HG02970 (cell line): ENCODE measurements at regions not wholly inside any gene's neighbourhood (a gene's known extent, or its start where the extent isn't known, plus 50 kb on each side); places are given as distances from the start of the nearest gene placed in this dataset.

Experiments
- ATAC-seq: cut with Tn5 transposase; IDR thresholded peaks from one replicate; pipeline ENCODE4 v1.9.1; 2021; ENCODE audit warnings: mild to moderate bottlenecking, moderate library complexity, moderate number of reproducible peaks; ENCODE audit not compliant: unreplicated experiment, low FRiP score

GRCh38 chr12:24198070-24198469 is 248.6 kb upstream of the SOX5 start:
- ATAC-seq, result no peak

DNA sequence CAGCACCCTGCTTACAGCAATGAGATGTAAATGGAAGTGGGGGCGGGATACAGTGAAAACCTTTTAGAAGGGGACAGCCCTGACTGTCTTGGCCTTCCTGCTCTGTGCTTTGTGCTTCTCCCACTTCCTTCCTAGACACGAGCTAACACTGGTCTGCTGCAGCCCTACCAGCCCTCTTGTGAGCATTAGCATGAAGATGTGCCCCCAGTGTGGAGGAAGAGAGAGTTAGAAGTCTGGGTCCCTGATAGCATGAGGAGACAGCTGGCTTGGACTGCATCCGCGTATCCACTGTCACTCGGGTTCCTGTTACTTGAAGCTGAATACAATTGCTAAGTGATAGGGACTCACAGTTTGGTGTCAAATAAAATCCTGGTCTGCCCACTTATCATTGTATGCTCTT is 248.1 kb upstream of the SOX5 start:
- no peak for ATAC-seq

DNA sequence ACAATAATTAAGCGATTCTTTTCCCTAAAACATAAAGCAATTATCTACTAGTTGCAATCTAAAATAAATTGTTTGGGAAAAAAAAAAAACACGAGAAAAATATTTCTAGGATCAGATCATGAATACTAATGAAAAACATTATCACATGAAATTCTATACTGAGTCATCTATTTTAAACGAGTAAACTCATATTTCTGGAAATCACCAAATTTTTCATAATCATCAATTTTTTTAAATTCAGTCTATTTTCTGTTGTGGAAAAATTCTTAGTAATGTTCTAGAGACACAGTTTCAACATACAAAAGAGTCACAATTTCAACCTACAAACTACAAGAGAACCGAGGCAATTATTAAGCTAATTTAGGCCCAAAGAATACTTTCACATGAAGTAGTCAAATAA is 245.6 kb upstream of the SOX5 start:
- no peak for ATAC-seq

DNA sequence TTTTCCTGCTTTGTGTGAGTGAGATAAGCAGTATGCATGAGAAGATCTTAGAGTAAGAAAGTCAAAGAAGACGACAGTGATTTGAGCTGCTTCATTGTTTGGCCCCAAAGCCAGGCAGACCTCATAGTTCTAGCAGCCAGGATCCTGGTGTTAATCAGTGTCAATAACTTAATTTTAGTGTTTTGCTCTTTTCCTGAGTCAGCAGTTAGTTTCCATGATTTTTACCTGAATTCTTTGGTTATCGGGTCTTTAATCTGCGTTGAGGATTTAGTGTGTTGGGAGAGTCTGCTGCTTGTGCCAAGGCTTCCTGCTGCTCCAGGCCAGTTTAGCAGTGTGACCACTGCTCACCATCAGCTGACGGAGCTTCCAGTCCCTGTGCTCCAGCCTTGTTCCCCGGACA is 241.6 kb upstream of the SOX5 start:
- ATAC-seq, result no peak

- no peak for ATAC-seq
These were observed 236.3 kb upstream of the SOX5 start for GRCh38 chr12:24185782-24186181.

- ATAC-seq, result peak; percentile 76
These were observed 228.4 kb upstream of the SOX5 start for GRCh38 chr12:24177889-24178288.

DNA sequence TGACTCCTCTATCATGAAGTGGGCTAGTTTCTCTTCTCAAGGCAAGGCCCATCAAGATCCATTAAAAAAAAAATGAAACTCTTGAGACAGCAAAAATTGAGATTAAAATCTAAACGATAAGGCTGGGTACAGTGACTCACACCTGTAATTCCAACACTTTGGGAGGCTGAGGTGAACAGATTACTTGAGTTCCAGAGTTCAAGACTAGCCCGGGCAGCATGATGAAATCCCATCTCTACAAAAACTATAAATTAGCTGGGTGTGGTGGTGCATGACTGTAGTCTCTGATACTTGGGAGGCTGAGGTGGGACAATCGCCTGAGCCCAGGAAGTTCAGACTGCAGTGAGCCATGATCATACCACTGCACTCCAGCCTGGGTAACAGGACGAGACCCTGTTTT is 226.5 kb upstream of the SOX5 start:
- ATAC-seq, result no peak

DNA sequence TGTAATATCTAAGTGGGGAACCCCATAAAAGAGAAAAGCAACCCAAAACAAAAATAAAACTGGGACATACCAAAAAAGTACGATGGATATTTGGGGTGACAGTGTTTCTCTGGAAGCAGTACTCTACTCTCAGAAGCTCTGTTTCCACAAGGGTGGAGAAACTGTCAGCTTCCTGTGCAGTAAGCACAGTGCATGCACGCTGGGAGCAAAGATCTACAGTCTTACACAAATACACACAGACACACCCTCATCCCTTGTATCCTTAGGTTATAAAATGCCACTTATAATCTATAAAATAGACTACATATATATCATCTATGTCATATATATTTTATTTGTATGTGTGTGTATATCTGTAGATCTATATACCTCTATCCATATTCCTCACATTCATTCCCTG is 225.8 kb upstream of the SOX5 start:
- ATAC-seq, result no peak

- ATAC-seq, result no peak
These were observed 223.6 kb upstream of the SOX5 start for GRCh38 chr12:24173067-24173466.

GRCh38 chr12:24172773-24173066 is 223.2 kb upstream of the SOX5 start:
- ATAC-seq, result no peak

DNA sequence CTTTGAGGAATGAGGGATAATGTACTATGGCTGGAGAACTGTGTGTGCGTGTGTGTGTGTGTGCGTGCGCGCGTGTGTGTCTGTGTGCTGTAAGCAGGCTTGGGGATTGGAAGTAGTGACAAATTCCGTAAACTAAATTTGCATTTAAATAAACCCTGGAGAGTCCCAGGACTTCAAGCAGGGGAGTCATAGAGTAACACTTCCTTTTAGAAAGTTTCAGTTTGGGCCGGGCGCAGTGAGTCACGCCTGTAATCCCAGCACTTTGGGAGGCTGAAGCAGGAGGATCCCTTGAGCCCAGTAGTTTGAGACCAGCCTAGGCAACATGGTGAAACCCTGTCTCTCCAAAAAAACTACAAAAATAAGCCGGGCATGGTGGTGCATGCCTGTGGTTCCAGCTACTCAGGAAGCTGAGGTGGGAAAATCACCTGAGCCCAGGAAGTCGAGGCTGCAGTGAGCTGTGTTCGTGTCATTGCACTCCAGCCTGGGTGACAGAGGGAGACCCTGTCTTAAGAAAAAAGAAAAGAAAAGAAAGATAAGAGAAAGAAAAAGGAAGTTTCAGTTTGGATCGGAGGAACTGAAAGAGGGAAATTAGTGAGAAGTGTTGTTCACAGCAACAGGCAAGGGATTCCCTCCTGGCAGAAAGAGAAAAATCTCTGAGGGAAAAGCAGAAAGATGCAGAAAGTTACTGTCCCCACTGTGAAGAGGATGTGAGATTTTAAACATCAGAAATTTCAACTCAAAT is 222.7 kb upstream of the SOX5 start:
- ATAC-seq, result peak; percentile 71

- ATAC-seq, result no peak
These were observed 205.6 kb upstream of the SOX5 start for GRCh38 chr12:24155042-24155441.

GRCh38 chr12:24153079-24153478 is 203.6 kb upstream of the SOX5 start:
- no peak for ATAC-seq

DNA sequence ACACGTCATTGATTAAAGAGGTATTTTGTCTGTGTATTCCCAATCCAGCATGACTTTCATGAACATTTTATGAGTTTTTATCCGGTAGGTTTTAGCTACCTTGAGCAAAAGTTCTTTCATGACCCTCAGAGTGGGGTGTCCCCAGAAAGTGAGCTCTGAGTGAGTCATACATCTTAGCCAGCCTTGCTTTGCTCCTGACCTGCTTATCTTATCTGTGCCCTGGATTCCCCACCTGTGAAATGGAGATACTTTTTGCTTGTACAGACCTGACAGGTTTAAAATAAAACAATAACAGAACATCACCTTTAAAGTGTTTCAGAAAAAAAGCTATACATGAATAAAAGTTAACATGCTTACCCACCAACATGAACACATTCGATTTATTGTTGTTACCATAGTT is 202.8 kb upstream of the SOX5 start:
- ATAC-seq, result no peak

GRCh38 chr12:24143928-24144327 is 194.5 kb upstream of the SOX5 start:
- ATAC-seq, result no peak

- no peak for ATAC-seq
These were observed 189.6 kb upstream of the SOX5 start for GRCh38 chr12:24139035-24139434.

- ATAC-seq, result no peak
These were observed 188.6 kb upstream of the SOX5 start for GRCh38 chr12:24138041-24138440.

- no peak for ATAC-seq
These were observed 185.8 kb upstream of the SOX5 start for GRCh38 chr12:24135158-24135850.

- no peak for ATAC-seq
These were observed 184.6 kb upstream of the SOX5 start for GRCh38 chr12:24134092-24134491.

DNA sequence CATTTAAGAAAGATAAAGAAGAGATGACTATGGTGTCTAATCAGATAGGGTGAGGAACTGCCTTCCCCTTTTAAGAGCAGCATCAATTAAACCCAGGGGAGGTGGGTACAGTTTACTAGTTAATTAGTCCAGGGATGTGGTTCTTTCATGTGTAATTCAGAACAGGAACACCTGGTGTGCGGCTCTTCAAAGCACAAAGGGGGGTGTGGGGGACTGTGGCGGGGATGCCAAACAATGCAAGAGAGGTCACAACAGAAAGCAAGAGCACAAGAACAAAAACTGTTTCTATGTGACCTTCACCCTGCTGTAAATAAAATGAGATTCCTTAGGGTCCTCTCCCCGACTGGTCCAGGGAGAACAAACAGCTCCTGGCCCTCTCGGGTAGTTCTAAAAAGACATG is 183.9 kb upstream of the SOX5 start:
- no peak for ATAC-seq

GRCh38 chr12:24127919-24128721 is 178.7 kb upstream of the SOX5 start:
- ATAC-seq, result peak; percentile 67

GRCh38 chr12:24125280-24125679 is 175.8 kb upstream of the SOX5 start:
- no peak for ATAC-seq
